ENCODE measurements at regions not wholly inside any gene's neighbourhood (a gene's known extent, or its start where the extent isn't known, plus 50 kb on each side); places are given as distances from the start of the nearest gene placed in this dataset.

DNA sequence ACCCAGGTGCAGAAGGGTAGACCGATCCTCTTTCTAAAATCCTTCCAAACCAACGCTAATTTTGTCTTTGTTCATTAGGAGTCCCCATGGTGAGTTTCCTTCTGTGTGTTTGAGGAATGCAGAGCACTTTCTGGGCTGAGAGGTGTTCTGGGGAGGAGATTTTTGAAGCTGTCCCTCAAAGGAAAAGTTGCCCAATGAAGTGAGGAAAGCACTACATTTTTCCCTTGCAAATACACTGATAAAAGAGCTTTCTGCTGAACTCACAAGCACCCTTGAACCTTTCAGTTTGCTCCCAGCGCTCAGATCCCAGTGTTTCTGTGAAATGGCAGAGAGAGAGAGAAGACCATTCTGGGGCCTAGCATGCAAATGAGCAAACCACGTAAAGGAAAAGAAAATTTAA lies 299.6 kb upstream of the FANCL start:
- TF ChIP-seq, protein P1, sequence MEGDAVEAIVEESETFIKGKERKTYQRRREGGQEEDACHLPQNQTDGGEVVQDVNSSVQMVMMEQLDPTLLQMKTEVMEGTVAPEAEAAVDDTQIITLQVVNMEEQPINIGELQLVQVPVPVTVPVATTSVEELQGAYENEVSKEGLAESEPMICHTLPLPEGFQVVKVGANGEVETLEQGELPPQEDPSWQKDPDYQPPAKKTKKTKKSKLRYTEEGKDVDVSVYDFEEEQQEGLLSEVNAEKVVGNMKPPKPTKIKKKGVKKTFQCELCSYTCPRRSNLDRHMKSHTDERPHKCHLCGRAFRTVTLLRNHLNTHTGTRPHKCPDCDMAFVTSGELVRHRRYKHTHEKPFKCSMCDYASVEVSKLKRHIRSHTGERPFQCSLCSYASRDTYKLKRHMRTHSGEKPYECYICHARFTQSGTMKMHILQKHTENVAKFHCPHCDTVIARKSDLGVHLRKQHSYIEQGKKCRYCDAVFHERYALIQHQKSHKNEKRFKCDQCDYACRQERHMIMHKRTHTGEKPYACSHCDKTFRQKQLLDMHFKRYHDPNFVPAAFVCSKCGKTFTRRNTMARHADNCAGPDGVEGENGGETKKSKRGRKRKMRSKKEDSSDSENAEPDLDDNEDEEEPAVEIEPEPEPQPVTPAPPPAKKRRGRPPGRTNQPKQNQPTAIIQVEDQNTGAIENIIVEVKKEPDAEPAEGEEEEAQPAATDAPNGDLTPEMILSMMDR (IDR thresholded peaks at IDR 0.05): no peak
- no peak for TF ChIP-seq POLR2A (IDR thresholded peaks at IDR 0.05)
- TF ChIP-seq EP300 (IDR thresholded peaks at IDR 0.05; ENCODE audit: low read depth): no peak

Measured in transverse colon (tissue), 3 donors.